ENCODE measurements at regions not wholly inside any gene's neighbourhood (a gene's known extent, or its start where the extent isn't known, plus 50 kb on each side); places are given as distances from the start of the nearest gene placed in this dataset.

GRCh38 chrX:107505223-107505622 is 55.8 kb downstream of the FRMPD3 start:
- Histone ChIP-seq H3K9ac (ENCODE audit: control insufficient read depth, insufficient read depth, low read length) (no peak overlapping the region), H3K4me1 (ENCODE audit: control insufficient read depth, insufficient read depth, low read length) (no peaks in the 10 kb centered on the region), H2AFZ (ENCODE audit: control insufficient read depth, low read depth, low read length) (no peak overlapping the region), H3K4me2 (ENCODE audit: control insufficient read depth, insufficient read depth) (no peak overlapping the region), H3K27me3 (replicated peaks in 1 of 2; ENCODE audit: control insufficient read depth in 2 of 2, insufficient read depth in 2 of 2, low read length in 1 of 2) (no peaks in the 10 kb centered on the region), H3K27ac (ENCODE audit: control insufficient read depth, insufficient read depth) (no peak overlapping the region), H3K36me3 (ENCODE audit: control insufficient read depth in 2 of 2, insufficient read depth in 2 of 2, low read length in 1 of 2) (no peaks in the 10 kb centered on the region), H4K20me1 (ENCODE audit: control insufficient read depth, insufficient read depth) (no peaks in the 10 kb centered on the region), H3K79me2 (ENCODE audit: control insufficient read depth, insufficient read depth, low read length) (no peaks in the 10 kb centered on the region), H3K4me3 (no peak overlapping the region), H3K9me3 (replicated peaks; ENCODE audit: control insufficient read depth, insufficient read depth, low read length) (no peaks in the 10 kb centered on the region; the same call in 2 of the 3 replicates)
- POLR2A ChIA-PET: interaction anchor here (0.6 kb wide), 1 partner anchor 317 kb away, joined by 3 read pairs; no protein-coding TSS in a partner anchor
- FAIRE-seq: no peak
- TF ChIP-seq MXI1 (IDR thresholded peaks at IDR 0.05; ENCODE audit: low read depth, low read length): no peak
- TF ChIP-seq YY1 (IDR thresholded peaks at IDR 0.05; ENCODE audit: low read depth, low read length): no peak
- TF ChIP-seq RAD21 (IDR thresholded peaks at IDR 0.05; ENCODE audit: insufficient read depth, low read depth, low read length): no peak
- TF ChIP-seq, protein P1, sequence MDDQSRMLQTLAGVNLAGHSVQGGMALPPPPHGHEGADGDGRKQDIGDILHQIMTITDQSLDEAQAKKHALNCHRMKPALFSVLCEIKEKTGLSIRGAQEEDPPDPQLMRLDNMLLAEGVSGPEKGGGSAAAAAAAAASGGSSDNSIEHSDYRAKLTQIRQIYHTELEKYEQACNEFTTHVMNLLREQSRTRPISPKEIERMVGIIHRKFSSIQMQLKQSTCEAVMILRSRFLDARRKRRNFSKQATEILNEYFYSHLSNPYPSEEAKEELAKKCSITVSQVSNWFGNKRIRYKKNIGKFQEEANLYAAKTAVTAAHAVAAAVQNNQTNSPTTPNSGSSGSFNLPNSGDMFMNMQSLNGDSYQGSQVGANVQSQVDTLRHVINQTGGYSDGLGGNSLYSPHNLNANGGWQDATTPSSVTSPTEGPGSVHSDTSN (IDR thresholded peaks at IDR 0.05; ENCODE audit: insufficient replicate concordance, low read depth, low read length): no peak
- TF ChIP-seq IKZF1 (conservative IDR thresholded peaks at IDR 0.05): no peak
- no peak for TF ChIP-seq POLR2AphosphoS5 (IDR thresholded peaks at IDR 0.05; ENCODE audit: low read length)
- TF ChIP-seq ASH2L (IDR thresholded peaks at IDR 0.05; ENCODE audit: borderline replicate concordance, low read depth): no peak
- TF ChIP-seq TAF1 (IDR thresholded peaks at IDR 0.05; ENCODE audit: borderline replicate concordance, low read depth, low read length): no peak
- no peak for TF ChIP-seq SUPT20H (IDR thresholded peaks at IDR 0.05; ENCODE audit: borderline replicate concordance, control insufficient read depth, low read depth, low read length)
- TF ChIP-seq ZNF622 (IDR thresholded peaks at IDR 0.05): no peak
- no peak for TF ChIP-seq CHD2 (IDR thresholded peaks at IDR 0.05; ENCODE audit: borderline replicate concordance, low read depth, low read length)
- no peak for TF ChIP-seq HCFC1 (IDR thresholded peaks at IDR 0.05; ENCODE audit: low read length)
- TF ChIP-seq PRDM15 (CRISPR knock-in tag; IDR thresholded peaks at IDR 0.05): no peak
- no peak for TF ChIP-seq ZNF384 (IDR thresholded peaks at IDR 0.05; ENCODE audit: borderline replicate concordance, low read depth, low read length)
- no peak for TF ChIP-seq BRCA1 (IDR thresholded peaks at IDR 0.05; ENCODE audit: low read depth, low read length)
- SMC1A ChIA-PET (ENCODE audit: uncharacterized antibody, unreplicated experiment): interaction anchor here (0.6 kb wide), 1 partner anchor 21 kb away, joined by 3 read pairs; no protein-coding TSS in a partner anchor
- intact Hi-C loops (cut with micrococcal nuclease; ENCODE audit: unreplicated experiment) (no loop called here), in situ Hi-C loops (cut with MboI) (no loop called here)
- WGBS (ENCODE audit: insufficient coverage, insufficient replicate concordance, low lambda C conversion rate, missing lambda C conversion rate): 0% methylated on average over 2 of the region's 2 CpGs
- no peak for ATAC-seq
- DNase-seq (ENCODE audit: low read depth, low spot score): no peak
- CTCF ChIA-PET: no interaction called here
- RAD21 ChIA-PET (ENCODE audit: unreplicated experiment): no interaction called here
- no TSS peak for BruUV-seq (replicated peaks)
